DND-41 (cell line): ENCODE measurements at regions not wholly inside any gene's neighbourhood (a gene's known extent, or its start where the extent isn't known, plus 50 kb on each side); places are given as distances from the start of the nearest gene placed in this dataset.

Experiments
- EZH2 ChIP-seq: IDR thresholded peaks from 3 replicates; pipeline ENCODE4 v1.6.1; 2012; ENCODE audit warnings: borderline replicate concordance, low read depth, mild to moderate bottlenecking, moderate library complexity, low read length, inconsistent platforms; ENCODE audit not compliant: severe bottlenecking
- TF ChIP-seq, protein P1 (sequence below): IDR thresholded peaks from 2 replicates; pipeline ENCODE4 v1.5.1; 2012; ENCODE audit warnings: borderline replicate concordance, low read length, moderate library complexity, mild to moderate bottlenecking; ENCODE audit not compliant: poor library complexity, severe bottlenecking; ENCODE audit errors: extremely low read depth

DNA sequence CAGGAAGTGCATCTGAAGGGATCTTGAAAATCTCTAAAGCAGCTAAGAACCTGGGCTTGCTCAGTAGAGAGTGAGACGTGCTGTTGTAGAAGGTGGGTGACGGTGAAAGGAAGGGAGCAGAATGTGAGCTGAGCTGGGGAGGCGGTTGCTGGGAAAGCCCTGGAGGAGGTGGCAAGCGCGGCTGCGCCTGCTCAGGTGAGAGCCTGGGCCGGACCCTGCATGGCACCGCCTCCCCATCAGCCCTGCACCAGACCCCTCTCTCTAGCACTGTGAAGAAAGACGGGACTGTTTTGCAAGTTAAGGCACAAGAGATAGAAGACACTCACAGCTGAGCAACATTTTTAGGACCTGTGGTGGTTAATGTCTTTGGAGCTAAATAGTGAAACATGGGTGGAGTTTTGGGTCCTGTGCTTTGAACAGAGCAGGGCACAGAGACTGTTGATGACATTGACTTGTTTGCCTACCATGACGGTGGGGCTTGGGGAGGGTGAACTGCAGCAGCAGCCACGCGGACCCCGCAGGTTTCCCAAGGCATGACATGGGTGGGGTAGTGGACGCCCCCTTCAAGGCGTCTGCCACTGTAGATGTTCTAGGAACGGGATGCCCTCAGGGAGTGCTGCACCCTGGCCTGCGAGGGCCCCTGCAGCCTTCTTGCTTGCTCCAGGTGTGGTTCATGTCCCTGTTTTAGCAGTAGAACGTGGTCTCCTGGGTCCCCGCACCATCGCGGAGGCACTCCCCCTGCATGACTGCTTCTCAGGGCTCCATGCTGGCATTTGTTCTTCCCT lies 245.3 kb downstream of the TSN start:
- TF ChIP-seq, protein P1, sequence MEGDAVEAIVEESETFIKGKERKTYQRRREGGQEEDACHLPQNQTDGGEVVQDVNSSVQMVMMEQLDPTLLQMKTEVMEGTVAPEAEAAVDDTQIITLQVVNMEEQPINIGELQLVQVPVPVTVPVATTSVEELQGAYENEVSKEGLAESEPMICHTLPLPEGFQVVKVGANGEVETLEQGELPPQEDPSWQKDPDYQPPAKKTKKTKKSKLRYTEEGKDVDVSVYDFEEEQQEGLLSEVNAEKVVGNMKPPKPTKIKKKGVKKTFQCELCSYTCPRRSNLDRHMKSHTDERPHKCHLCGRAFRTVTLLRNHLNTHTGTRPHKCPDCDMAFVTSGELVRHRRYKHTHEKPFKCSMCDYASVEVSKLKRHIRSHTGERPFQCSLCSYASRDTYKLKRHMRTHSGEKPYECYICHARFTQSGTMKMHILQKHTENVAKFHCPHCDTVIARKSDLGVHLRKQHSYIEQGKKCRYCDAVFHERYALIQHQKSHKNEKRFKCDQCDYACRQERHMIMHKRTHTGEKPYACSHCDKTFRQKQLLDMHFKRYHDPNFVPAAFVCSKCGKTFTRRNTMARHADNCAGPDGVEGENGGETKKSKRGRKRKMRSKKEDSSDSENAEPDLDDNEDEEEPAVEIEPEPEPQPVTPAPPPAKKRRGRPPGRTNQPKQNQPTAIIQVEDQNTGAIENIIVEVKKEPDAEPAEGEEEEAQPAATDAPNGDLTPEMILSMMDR, result no peak
- no peak for TF ChIP-seq EZH2
